A549 (cell line): ENCODE measurements at regions not wholly inside any gene's neighbourhood (a gene's known extent, or its start where the extent isn't known, plus 50 kb on each side); places are given as distances from the start of the nearest gene placed in this dataset.

ENCODE experiments used
- ATAC-seq, 2 experiments: fragments of 200-7000 bp in 1 of 2; fragments of >200 bp in 1 of 2; cut with Nextera tagmentation in 1 of 2; cut with Tn5 transposase in 1 of 2; 3 replicates each; pipeline versions ENCODE4 v1.8.0 to v1.9.1; 2018 to 2020; ENCODE audit warnings: mild to moderate bottlenecking in 1 of 2, moderate library complexity in 1 of 2
- CTCF ChIA-PET: fragments of 300-600 bp; sonication (Branson Sonifier 250); formaldehyde crosslinking; extraction: SDS; loops from one replicate; lab custom pipeline; 2021; ENCODE audit warnings: antibody characterized with exemption, inconsistent platforms; lab: Yijun Ruan, JAX
- POLR2A ChIA-PET: fragments of 350-600 bp; formaldehyde crosslinking; extraction: SDS; loops from one replicate; lab custom pipeline; 2021; ENCODE audit warnings: antibody characterized with exemption, inconsistent platforms; lab: Yijun Ruan, JAX
- DNase-seq, 2 experiments: peaks; one replicate each; pipeline versions ENCODE4 v3.0.0 to v3.0.0-alpha.2; 2011 to 2016; ENCODE audit warnings: low read depth in 1 of 2, low spot score in 1 of 2
- FAIRE-seq: peaks from 2 replicates; lab custom pipeline; 2011; peaks lifted over from hg19 to GRCh38; lab: Jason Lieb, UNC
- H3K27ac ChIP-seq, 2 experiments: fragments of >200 bp; sonication (Bioruptor Twin); formaldehyde crosslinking; 3 replicates each; pipeline ENCODE4 v1.5.1; 2016 to 2017
- H3K4me1 ChIP-seq: fragments of >200 bp; sonication (Bioruptor Twin); formaldehyde crosslinking; 3 replicates; pipeline ENCODE4 v1.6.1; 2016
- H3K4me2 ChIP-seq: fragments of >200 bp; sonication (Bioruptor Twin); formaldehyde crosslinking; 3 replicates; pipeline ENCODE4 v1.6.1; 2016
- H3K4me3 ChIP-seq: fragments of >200 bp; sonication (Bioruptor Twin); formaldehyde crosslinking; 3 replicates; pipeline ENCODE4 v1.5.1; 2016
- H3K9me3 ChIP-seq: fragments of >200 bp; sonication (Bioruptor Twin); formaldehyde crosslinking; 3 replicates; pipeline ENCODE4 v1.6.1; 2016
- CBX2 ChIP-seq: fragments of 200-600 bp; sonication (generic); IDR thresholded peaks from 2 replicates; pipeline ENCODE4 v1.6.1; 2016; ENCODE audit warnings: low read depth, mild to moderate bottlenecking, borderline replicate concordance
- CHD4 ChIP-seq: fragments of 200-600 bp; sonication (generic); IDR thresholded peaks from 2 replicates; pipeline ENCODE4 v1.6.1; 2016; ENCODE audit warnings: antibody characterized with exemption, mild to moderate bottlenecking, borderline replicate concordance
- CTCF ChIP-seq: fragments of >200 bp; sonication (Bioruptor Twin); formaldehyde crosslinking; IDR thresholded peaks from 3 replicates; pipeline ENCODE4 v1.5.1; 2016
- EHMT2 ChIP-seq: fragments of 200-600 bp; sonication (generic); IDR thresholded peaks from 2 replicates; pipeline ENCODE4 v1.6.1; 2016; ENCODE audit warnings: antibody characterized with exemption, low read depth, mild to moderate bottlenecking, moderate library complexity
- ELK1 ChIP-seq: fragments of 150-350 bp; IDR thresholded peaks from 2 replicates; pipeline ENCODE4 v1.6.1; 2014; ENCODE audit warnings: low read depth, mild to moderate bottlenecking, low read length
- ESRRA ChIP-seq: fragments of 150-350 bp; IDR thresholded peaks from 2 replicates; pipeline ENCODE4 v1.6.1; 2014; ENCODE audit warnings: mild to moderate bottlenecking, low read length, borderline replicate concordance
- HOXA7 ChIP-seq: fragments of 250-450 bp; sonication (Bioruptor Pico); IDR thresholded peaks from 2 replicates; pipeline ENCODE4 v1.5.0; 2020; ENCODE audit warnings: mild to moderate bottlenecking, moderate library complexity
- HOXB13 ChIP-seq: fragments of 250-450 bp; sonication (Bioruptor Pico); IDR thresholded peaks from 2 replicates; pipeline ENCODE4 v1.5.0; 2020; ENCODE audit warnings: low read depth, mild to moderate bottlenecking, moderate library complexity
- HOXB5 ChIP-seq: fragments of 250-450 bp; sonication (Bioruptor Pico); IDR thresholded peaks from 2 replicates; pipeline ENCODE4 v1.5.0; 2020; ENCODE audit warnings: mild to moderate bottlenecking, moderate library complexity
- JUNB ChIP-seq: fragments of >200 bp; sonication (Bioruptor Twin); formaldehyde crosslinking; IDR thresholded peaks from 2 replicates; pipeline ENCODE4 v1.6.1; 2016
- NPAS2 ChIP-seq: fragments of 250-450 bp; sonication (Bioruptor Pico); IDR thresholded peaks from 2 replicates; pipeline ENCODE4 v1.8.0; 2022; ENCODE audit warnings: mild to moderate bottlenecking, moderate library complexity, borderline replicate concordance
- PBX3 ChIP-seq: IDR thresholded peaks from 2 replicates; pipeline ENCODE4 v1.6.1; 2012
- RAD21 ChIP-seq, 2 experiments: fragments of >200 bp in 1 of 2; sonication (Bioruptor Twin) in 1 of 2; formaldehyde crosslinking in 1 of 2; IDR thresholded peaks in 1 of 2; conservative IDR thresholded peaks in 1 of 2; 2 replicates in 1 of 2; 3 replicates in 1 of 2; pipeline ENCODE4 v1.6.1; 2012 to 2018; ENCODE audit warnings: inconsistent platforms in 1 of 2
- RFX5 ChIP-seq: fragments of 450-650 bp; IDR thresholded peaks from 2 replicates; pipeline ENCODE4 v1.7.1; 2014; ENCODE audit warnings: antibody characterized with exemption, mild to moderate bottlenecking, moderate library complexity
- RNF2 ChIP-seq: fragments of 200-600 bp; sonication (generic); IDR thresholded peaks from 2 replicates; pipeline ENCODE4 v1.6.1; 2016; ENCODE audit warnings: low read depth, mild to moderate bottlenecking, antibody characterized with exemption, moderate library complexity, borderline replicate concordance
- SMC3 ChIP-seq: fragments of >200 bp; sonication (Bioruptor Twin); formaldehyde crosslinking; IDR thresholded peaks from 3 replicates; pipeline ENCODE4 v1.6.1; 2018; ENCODE audit warnings: inconsistent platforms
- SREBF2 ChIP-seq: fragments of 450-650 bp; IDR thresholded peaks from 2 replicates; pipeline ENCODE4 v1.6.1; 2014; ENCODE audit warnings: mild to moderate bottlenecking, moderate library complexity
- TP53 ChIP-seq: fragments of 250-450 bp; sonication (Bioruptor Pico); IDR thresholded peaks from 2 replicates; pipeline ENCODE4 v1.5.0; 2021; ENCODE audit warnings: mild to moderate bottlenecking, moderate library complexity
- USF2 ChIP-seq: fragments of 450-650 bp; IDR thresholded peaks from 2 replicates; pipeline ENCODE4 v1.6.1; 2014; ENCODE audit warnings: antibody characterized with exemption
- ZNF302 ChIP-seq: fragments of 250-450 bp; sonication (Bioruptor Pico); IDR thresholded peaks from 2 replicates; pipeline ENCODE4 v1.9.0; 2021; ENCODE audit warnings: inconsistent platforms, mild to moderate bottlenecking, moderate library complexity
- WGBS: methylation state at CpG from one replicate; pipeline ENCODE4 v1.1.6; 2017; ENCODE audit errors: missing lambda C conversion rate; 5-methylcytosine and 5-hydroxymethylcytosine counted together

- Histone ChIP-seq H3K27ac (no peak overlapping the region), H3K4me3 (no peak overlapping the region), H3K4me1 (no peaks in the 10 kb centered on the region), H3K9me3 (no peaks in the 10 kb centered on the region), H3K4me2 (no peak overlapping the region)
- DNase-seq (no peak), FAIRE-seq (no peak), ATAC-seq (no peak)
- WGBS = 59% methylated on average over 6 of the region's 6 CpGs
- POLR2A ChIA-PET = no interaction called here
- CTCF ChIA-PET = no interaction called here
- TF ChIP-seq TP53 (no peak), RNF2 (no peak), HOXA7 (CRISPR knock-in tag) (no peak), RFX5 (no peak)
Measured at GRCh38 chr6:129940454-129941195, 77.8 kb upstream of the L3MBTL3 start.

GRCh38 chr6:129938249-129939020 is 77.3 kb upstream of the TMEM244 start:
- Histone ChIP-seq H3K27ac (no peak overlapping the region), H3K4me2 (no peak overlapping the region), H3K9me3 (no peaks in the 10 kb centered on the region), H3K4me1 (no peaks in the 10 kb centered on the region), H3K4me3 (no peak overlapping the region)
- ChIA-PET POLR2A (no interaction called here), CTCF (interaction anchor here (0.6 to 1.0 kb wide), 2 partner anchors 174 to 340 kb away, joined by 3 to 4 read pairs; no protein-coding TSS in a partner anchor)
- FAIRE-seq = no peak
- 28% methylated on average over 8 of the region's 8 CpGs for WGBS
- no peak for TF ChIP-seq EHMT2
- no peak for TF ChIP-seq CHD4
- no peak for TF ChIP-seq ESRRA
- no peak for TF ChIP-seq NPAS2 (CRISPR knock-in tag)
- no peak for TF ChIP-seq HOXB13 (CRISPR knock-in tag)
- TF ChIP-seq PBX3 = no peak
- no peak for TF ChIP-seq ELK1
- no peak for TF ChIP-seq JUNB
- TF ChIP-seq HOXB5 = no peak
- ATAC-seq = no peak
- DNase-seq = no peak

GRCh38 chr6:129936329-129937165 is 75.4 kb upstream of the TMEM244 start:
- DNase-seq (peak; percentile 1 to 68), FAIRE-seq (peak; percentile 13), ATAC-seq (peak; percentile 81 to 85)
- TF ChIP-seq SREBF2 (no peak), ZNF302 (CRISPR knock-in tag) (no peak), CBX2 (no peak), USF2 (peak; percentile 15; the same call in 1 of the 2 replicates), RAD21 (conservative IDR thresholded peaks at IDR 0.05 in 1 of 2, IDR thresholded peaks at IDR 0.05 in 1 of 2) (peak; percentile 56 to 57), SMC3 (peak; percentile 61), CTCF (peak; percentile 63)
- POLR2A ChIA-PET = no interaction called here
- Histone ChIP-seq H3K4me1 (no peaks in the 10 kb centered on the region), H3K27ac (no peak overlapping the region), H3K4me2 (peak overlapping the region; percentile 62), H3K9me3 (no peaks in the 10 kb centered on the region), H3K4me3 (no peak overlapping the region)
- CTCF ChIA-PET = no interaction called here
- 13% methylated on average over 7 of the region's 7 CpGs for WGBS
